ENCODE measurements at regions not wholly inside any gene's neighbourhood (a gene's known extent, or its start where the extent isn't known, plus 50 kb on each side); places are given as distances from the start of the nearest gene placed in this dataset.
A peak's percentile ranks its signal among the peaks of the same experiment; 100 is the strongest.

GRCh38 chr9:108621991-108622855, 233.6 kb downstream of the ACTL7B start:
- FAIRE-seq: no peak
- DNase-seq (ENCODE audit: insufficient read length, low spot score): no peak
- TF ChIP-seq POLR2A (IDR thresholded peaks at IDR 0.05; ENCODE audit: low read depth, low read length): no peak

DNA sequence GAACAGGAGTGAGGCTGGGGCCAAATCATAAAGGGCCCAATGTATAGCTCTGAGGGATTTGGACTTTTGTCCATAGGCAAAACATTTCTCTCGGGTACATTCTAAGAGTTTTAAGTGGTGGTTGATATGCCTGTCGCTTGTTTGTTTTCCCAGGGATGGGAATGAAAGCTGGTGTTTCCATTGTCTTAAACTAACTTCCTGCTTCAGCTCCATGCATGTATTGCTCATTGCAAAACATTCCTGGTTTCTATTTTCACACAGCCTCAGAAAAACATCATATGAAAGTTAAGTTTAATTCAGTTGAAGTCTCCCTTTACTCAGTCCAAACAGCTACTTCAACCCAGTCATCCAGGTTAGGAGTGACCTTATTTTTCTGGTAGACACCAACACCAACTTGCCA, 235.0 kb downstream of the ACTL7B start:
- DNase-seq (ENCODE audit: insufficient read length, low spot score) (no peak), FAIRE-seq (no peak)
- no peak for TF ChIP-seq POLR2A (IDR thresholded peaks at IDR 0.05; ENCODE audit: low read depth, low read length)

DNA sequence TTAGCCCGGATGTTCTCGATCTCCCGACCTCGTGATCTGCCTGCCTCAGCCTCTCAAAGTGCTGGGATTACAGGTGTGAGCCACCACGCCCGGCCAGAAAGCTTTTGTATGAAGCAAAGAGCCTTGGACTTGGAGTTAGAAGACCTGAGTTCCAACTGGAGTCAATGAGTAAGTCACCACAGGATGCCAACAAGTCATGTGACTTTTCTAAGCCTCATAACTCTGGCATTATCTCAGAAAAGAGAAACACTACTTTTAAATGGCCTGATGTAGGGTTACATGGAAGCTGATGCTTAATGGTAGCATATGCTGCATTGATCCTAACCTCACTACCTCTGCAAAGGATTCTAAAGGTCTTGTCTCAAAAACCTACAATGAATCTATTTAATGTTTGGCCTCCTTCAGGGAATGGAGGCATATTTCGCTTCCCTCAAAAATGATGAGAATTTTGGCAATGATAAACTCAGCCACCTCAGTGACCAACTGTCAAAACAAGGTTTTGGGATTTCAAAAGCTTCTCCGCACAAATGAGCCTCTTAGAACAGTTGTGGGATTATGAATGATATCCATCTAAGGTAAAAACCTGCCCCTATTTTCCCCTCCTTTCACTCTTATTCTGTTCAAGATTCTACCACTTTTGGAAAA, 236.8 kb downstream of the ACTL7B start:
- TF ChIP-seq POLR2A (IDR thresholded peaks at IDR 0.05; ENCODE audit: low read depth, low read length): no peak
- DNase-seq (ENCODE audit: insufficient read length, low spot score) (no peak), FAIRE-seq (no peak)

- TF ChIP-seq POLR2A (IDR thresholded peaks at IDR 0.05; ENCODE audit: low read depth, low read length): no peak
- FAIRE-seq (no peak), DNase-seq (ENCODE audit: insufficient read length, low spot score) (no peak)
Observed at GRCh38 chr9:108617676-108618075, 238.1 kb downstream of the ACTL7B start.

- DNase-seq (ENCODE audit: insufficient read length, low spot score): no peak
- FAIRE-seq: no peak
- no peak for TF ChIP-seq POLR2A (IDR thresholded peaks at IDR 0.05; ENCODE audit: low read depth, low read length)
Observed at GRCh38 chr9:108615152-108615551, 240.6 kb downstream of the ACTL7B start.

- no peak for TF ChIP-seq POLR2A (IDR thresholded peaks at IDR 0.05; ENCODE audit: low read depth, low read length)
- DNase-seq (ENCODE audit: insufficient read length, low spot score) (no peak), FAIRE-seq (no peak)
Observed at GRCh38 chr9:108612513-108612912, 243.3 kb downstream of the ACTL7B start.

- no peak for DNase-seq (ENCODE audit: insufficient read length, low spot score)
- no peak for TF ChIP-seq POLR2A (IDR thresholded peaks at IDR 0.05; ENCODE audit: low read depth, low read length)
- FAIRE-seq: no peak
Observed at GRCh38 chr9:108609897-108610253, 245.9 kb downstream of the ACTL7B start.

DNA sequence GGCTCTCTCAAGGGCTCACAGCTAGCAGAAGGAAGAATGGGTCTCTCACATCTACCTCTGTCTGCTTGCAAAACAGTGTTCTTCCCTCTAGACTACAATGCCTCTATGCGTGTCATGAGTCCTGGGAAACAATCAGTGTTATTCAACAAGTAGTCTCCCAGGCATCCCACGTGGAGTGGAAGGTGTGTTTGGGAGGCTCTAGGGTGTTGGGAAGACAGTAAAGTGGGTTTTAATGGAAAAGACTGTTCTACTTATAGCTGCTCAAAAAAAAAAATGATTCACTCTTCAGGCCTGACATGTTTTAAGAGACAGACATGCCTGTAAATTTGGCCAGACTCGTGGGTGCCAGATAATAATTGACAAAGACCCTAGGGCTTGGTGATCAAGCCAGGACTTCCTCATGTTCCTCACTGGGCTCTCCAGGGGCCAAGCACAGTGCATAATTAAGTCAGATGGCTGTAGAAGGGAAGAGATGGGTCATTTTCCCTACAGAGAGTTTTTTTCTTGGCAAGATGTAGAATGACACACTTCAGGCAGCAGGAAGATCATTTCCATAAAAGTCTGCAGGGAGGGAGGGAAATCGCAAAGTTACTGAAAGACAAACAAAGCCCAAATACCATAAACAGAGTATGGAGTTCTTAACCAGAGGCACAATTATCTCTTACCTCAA, 246.4 kb downstream of the ACTL7B start:
- FAIRE-seq (no peak), DNase-seq (ENCODE audit: insufficient read length, low spot score) (no peak)
- no peak for TF ChIP-seq POLR2A (IDR thresholded peaks at IDR 0.05; ENCODE audit: low read depth, low read length)

- FAIRE-seq (no peak), DNase-seq (ENCODE audit: insufficient read length, low spot score) (no peak)
- no peak for TF ChIP-seq POLR2A (IDR thresholded peaks at IDR 0.05; ENCODE audit: low read depth, low read length)
Observed at GRCh38 chr9:108607607-108608006, 248.2 kb downstream of the ACTL7B start.

GRCh38 chr9:108606401-108606800, 249.4 kb downstream of the ACTL7B start:
- DNase-seq (ENCODE audit: insufficient read length, low spot score) (no peak), FAIRE-seq (no peak)
- TF ChIP-seq POLR2A (IDR thresholded peaks at IDR 0.05; ENCODE audit: low read depth, low read length): no peak

- TF ChIP-seq POLR2A (IDR thresholded peaks at IDR 0.05; ENCODE audit: low read depth, low read length): no peak
- FAIRE-seq: no peak
- DNase-seq (ENCODE audit: insufficient read length, low spot score): no peak
Observed at GRCh38 chr9:108603141-108603540, 252.6 kb downstream of the ACTL7B start.

DNA sequence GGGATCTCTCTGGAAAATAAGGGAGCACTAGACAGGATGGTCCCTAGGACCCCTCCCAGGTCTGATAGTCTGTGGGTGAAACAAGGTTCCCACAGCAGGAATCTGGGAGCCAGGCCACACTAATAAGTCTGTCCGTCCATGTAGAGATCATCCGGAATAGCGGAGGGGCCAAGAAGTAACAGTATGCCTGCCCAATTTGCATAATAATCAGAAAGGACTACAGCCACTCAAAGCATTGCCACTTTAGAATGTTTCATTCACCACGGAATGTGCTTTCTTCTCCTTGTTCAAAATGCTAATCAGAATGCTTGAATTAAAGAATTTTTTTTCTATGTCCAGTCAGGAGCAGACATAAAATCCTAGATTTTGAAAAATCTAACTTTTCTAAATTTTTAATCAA, 254.9 kb downstream of the ACTL7B start:
- TF ChIP-seq POLR2A (IDR thresholded peaks at IDR 0.05; ENCODE audit: low read depth, low read length): no peak
- FAIRE-seq (no peak), DNase-seq (ENCODE audit: insufficient read length, low spot score) (no peak)

- DNase-seq (ENCODE audit: insufficient read length, low spot score) (no peak), FAIRE-seq (no peak)
- TF ChIP-seq POLR2A (IDR thresholded peaks at IDR 0.05; ENCODE audit: low read depth, low read length): no peak
Observed at GRCh38 chr9:108599571-108599970, 256.2 kb downstream of the ACTL7B start.

DNA sequence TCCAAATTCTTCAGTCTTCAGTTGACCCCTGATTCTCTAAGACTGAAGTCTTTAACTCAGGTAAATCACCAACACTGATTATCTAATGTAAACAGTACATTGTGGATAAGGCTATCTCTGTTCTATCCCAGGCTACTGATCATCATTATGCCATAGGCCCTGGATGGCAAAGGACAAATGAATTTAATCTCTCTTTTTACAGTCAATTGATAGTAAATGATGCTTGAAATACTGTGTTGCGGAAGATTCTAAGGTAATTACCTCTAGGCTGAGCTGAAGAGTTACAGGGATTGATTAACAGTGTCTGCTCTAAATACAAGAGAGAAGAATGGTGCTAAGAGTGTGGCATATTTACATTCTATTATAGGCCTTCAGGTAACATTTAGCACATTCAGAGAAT, 264.7 kb downstream of the ACTL7B start:
- TF ChIP-seq POLR2A (IDR thresholded peaks at IDR 0.05; ENCODE audit: low read depth, low read length): no peak
- no peak for DNase-seq (ENCODE audit: insufficient read length, low spot score)
- FAIRE-seq: peak; percentile 45

All from H54 (cell line).